ENCODE measurements at regions not wholly inside any gene's neighbourhood (a gene's known extent, or its start where the extent isn't known, plus 50 kb on each side); places are given as distances from the start of the nearest gene placed in this dataset.

GRCh38 chr6:138593124-138593877 lies 94.0 kb upstream of the NHSL1 start (continued):
- TF ChIP-seq ZBTB39 (CRISPR knock-in tag; IDR thresholded peaks at IDR 0.05) (no peak), RBFOX2 (IDR thresholded peaks at IDR 0.05; ENCODE audit: low read depth, low read length) (no peak), HMG20B (CRISPR knock-in tag; conservative IDR thresholded peaks at IDR 0.05) (0 out of 2 replicates have a peak, but pooled peaks have one; percentile 61), ZNF580 (CRISPR knock-in tag; IDR thresholded peaks at IDR 0.05; ENCODE audit: borderline replicate concordance, low read depth) (peak; percentile 55; the same call in 1 of the 2 replicates), HNRNPH1 (optimal IDR thresholded peaks at IDR 0.05; ENCODE audit: low read depth, low read length) (no peak), ZNF205 (CRISPR knock-in tag; IDR thresholded peaks at IDR 0.05) (peak; percentile 65; the same call in 1 of the 2 replicates), ZFP91 (CRISPR knock-in tag; IDR thresholded peaks at IDR 0.05; ENCODE audit: borderline replicate concordance) (no peak), MED13 (CRISPR knock-in tag; IDR thresholded peaks at IDR 0.05) (no peak), TARDBP (CRISPR knock-in tag; IDR thresholded peaks at IDR 0.05) (no peak), ZNF7 (CRISPR knock-in tag; IDR thresholded peaks at IDR 0.05) (no peak), NONO (IDR thresholded peaks at IDR 0.05) (no peak), NONO (CRISPR knock-in tag; conservative IDR thresholded peaks at IDR 0.05) (no peak), ARNT (IDR thresholded peaks at IDR 0.05) (no peak), PRDM4 (CRISPR knock-in tag; IDR thresholded peaks at IDR 0.05; ENCODE audit: borderline replicate concordance) (no peak), MTA3 (CRISPR knock-in tag; IDR thresholded peaks at IDR 0.05) (no peak)
- TF ChIP-seq, protein P1, sequence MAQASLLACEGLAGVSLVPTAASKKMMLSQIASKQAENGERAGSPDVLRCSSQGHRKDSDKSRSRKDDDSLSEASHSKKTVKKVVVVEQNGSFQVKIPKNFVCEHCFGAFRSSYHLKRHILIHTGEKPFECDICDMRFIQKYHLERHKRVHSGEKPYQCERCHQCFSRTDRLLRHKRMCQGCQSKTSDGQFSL (CRISPR knock-in tag; IDR thresholded peaks at IDR 0.05) = no peak
- TF ChIP-seq, protein P2, sequence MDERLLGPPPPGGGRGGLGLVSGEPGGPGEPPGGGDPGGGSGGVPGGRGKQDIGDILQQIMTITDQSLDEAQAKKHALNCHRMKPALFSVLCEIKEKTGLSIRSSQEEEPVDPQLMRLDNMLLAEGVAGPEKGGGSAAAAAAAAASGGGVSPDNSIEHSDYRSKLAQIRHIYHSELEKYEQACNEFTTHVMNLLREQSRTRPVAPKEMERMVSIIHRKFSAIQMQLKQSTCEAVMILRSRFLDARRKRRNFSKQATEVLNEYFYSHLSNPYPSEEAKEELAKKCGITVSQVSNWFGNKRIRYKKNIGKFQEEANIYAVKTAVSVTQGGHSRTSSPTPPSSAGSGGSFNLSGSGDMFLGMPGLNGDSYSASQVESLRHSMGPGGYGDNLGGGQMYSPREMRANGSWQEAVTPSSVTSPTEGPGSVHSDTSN (CRISPR knock-in tag; IDR thresholded peaks at IDR 0.05) = no peak
- TF ChIP-seq, protein P3, sequence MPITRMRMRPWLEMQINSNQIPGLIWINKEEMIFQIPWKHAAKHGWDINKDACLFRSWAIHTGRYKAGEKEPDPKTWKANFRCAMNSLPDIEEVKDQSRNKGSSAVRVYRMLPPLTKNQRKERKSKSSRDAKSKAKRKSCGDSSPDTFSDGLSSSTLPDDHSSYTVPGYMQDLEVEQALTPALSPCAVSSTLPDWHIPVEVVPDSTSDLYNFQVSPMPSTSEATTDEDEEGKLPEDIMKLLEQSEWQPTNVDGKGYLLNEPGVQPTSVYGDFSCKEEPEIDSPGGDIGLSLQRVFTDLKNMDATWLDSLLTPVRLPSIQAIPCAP (CRISPR knock-in tag; IDR thresholded peaks at IDR 0.05; ENCODE audit: low read depth) = no peak
